Stimulated activated CD4-positive, alpha-beta T cell treated with anti-CD3 and anti-CD28 coated beads, Interleukin-12 subunit alpha, Interleukin-12 subunit beta, amount 100 ng/mL, for 4 hours (primary cell): ENCODE measurements at regions not wholly inside any gene's neighbourhood (a gene's known extent, or its start where the extent isn't known, plus 50 kb on each side); places are given as distances from the start of the nearest gene placed in this dataset.
"Not testable (repeated sequence)": the region's sequence is repeated elsewhere in the genome, so short reads cannot be mapped to it uniquely, and the experiment has no call there.

Experiments
- DNase-seq: peaks from one replicate; pipeline ENCODE4 v3.0.0-alpha.2; 2020

DNA sequence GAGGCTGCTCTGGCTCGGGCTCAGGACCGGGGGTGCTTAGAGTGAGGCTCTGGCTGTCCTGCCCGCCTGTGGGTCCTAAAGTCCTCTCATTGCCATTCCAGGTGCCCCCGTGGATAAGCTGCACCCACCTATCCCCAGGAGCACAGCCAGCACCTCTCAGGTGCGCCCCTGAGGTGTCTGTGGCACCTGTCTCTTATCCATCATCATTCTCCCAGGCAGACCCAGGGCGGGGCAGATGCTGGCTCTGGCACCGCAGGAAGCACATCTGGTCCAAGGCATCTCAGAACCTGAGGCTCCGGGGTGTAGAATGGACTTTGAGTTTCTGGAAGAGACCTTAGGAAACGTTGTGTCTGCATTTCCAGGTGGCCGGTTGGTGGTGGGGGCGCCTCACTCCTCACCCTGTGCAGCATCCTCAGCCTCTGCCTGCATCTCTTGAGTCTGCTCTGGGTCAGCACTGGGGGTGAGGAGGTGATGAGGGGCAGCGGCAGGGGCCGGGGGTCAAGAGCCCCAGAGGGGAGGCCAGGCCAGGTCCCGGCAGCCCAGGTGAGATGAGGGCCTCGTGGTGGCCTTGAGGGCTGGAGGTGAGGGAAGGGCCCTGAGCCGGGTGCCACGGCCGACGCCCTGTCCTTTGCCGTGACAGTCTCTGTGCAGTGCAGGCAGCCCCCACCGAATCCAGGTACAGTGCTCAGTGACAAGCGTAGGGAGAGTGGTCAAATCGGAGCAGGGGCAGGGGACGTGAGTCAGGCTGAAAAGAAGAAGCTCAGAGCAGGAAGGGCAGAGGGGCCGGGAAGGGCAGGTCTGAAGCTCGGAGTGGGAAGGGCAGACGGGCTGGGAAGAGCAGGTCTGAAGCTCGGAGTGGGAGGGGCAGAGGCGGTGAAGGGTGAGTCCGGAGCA lies 173.5 kb downstream of the NPIPB11 start:
- DNase-seq = no peak

DNA sequence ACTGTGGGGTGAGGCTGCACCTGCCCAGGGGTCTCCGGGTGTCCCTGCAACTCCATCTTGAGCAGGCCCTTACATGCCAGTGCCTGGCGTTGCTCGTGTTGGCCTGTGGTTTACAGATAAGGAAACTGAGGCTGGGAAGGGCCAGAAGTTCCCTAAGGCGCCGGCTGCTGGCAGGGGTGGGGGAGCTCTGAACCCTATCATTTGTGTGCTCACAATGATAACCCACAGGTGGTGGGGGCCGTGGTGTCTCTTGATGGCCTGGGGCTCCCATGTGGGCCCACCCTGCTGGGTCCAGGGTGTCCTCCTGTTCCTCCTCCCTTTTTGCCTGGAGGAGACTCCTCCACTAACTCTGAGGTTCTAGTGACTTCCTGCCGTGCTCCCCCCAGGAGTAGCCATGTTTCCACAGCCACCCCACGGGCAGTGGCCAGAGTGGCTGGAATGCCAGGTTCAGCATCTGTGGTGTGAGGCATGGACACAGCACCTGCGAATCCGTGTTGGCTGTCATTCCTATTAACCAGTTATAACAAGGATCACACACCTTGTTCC lies 174.3 kb downstream of the NPIPB11 start:
- DNase-seq = not testable (repeated sequence)

DNA sequence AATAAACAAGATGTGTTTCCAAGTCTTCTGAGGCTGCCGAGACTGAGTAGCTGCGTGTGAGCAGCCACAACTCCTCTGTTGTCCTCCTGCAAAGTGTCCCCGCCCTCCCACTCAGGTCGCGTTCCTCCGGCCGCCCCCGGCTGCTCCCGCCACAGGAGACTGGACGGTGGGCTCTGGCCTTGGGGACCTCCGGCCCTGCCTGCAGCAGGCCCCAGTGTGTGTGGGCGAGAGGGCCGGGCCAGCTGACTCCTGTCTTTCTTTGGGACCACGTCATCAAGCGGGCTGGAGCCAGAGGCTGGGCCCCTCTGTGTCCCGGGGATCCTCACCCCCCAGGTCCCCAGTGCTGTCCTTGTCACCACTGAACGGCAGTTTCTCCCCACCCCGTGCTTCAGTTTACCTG lies 175.3 kb downstream of the NPIPB11 start:
- no peak for DNase-seq

DNA sequence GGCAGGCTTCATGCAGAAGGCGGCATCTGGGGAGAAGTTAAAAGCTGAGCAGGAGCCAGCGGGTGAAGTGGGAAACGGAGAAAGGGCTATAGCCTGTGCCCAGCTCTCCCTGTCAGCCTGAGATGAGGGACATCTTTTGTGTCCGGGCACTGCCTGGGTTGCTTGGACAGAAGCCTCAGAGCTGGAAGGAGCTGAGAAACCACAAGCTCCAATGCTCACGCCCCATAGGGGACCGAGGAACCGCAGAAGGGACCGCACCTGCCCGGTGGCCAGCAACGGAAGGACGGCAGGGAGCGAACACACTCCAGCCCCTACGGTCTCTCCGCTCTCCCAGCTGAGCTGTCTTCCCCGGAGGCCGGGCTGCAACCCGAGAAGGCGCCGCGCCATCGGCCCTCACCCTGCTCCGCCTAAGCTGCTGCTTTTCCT lies 175.8 kb downstream of the NPIPB11 start:
- DNase-seq = no peak

DNA sequence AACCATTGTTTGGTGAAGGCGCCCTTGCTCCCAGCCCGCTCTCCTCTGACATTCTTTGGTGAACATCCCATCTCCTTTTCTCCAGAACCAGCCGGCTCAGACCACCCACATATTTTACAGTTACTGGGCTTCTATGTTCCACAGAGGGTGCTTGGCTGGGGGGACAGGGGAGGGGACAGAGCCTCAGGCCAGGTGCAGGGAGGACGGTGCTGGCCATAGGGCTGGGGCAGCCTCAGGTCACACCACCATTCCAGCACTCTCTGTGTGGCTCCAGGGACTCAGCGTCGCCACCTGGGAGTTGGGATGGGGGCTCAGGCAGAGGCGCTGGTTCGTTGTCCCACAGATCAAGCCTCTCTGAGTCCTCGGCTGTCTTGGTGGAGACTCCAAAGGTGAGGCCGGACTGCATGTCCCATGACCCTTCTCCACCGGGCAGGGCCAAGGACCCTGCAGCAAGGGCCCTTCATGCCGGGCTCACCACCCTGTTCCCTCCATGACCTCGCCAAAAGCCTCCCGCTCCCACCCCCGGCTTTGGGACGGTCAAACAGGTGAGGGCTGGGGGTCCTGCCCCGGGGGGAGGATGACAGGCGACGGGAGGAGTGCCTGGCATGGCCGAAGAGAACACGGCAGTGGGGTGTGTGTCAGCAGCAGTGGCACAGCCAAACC lies 176.4 kb downstream of the NPIPB11 start:
- DNase-seq = not testable (repeated sequence)

DNA sequence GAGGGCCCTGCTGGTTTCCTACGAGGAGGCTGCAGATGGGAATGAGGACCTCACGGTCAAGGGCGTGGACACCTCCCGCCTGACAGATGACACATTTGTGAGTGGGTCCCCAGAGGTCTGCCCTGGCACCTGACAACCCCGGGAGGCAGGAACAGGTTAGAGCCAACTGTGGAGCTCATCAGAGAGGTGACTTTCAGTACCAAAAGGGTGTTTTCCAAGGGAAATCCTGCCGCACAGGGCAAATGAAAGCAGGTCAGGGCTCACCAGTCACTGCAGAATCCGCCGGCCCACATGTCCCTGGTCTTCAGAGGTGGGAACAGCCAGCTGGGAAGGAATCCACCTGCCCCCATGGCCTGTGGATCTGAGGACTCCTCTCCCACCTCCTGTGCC lies 176.9 kb downstream of the NPIPB11 start:
- not testable (repeated sequence) for DNase-seq

DNA sequence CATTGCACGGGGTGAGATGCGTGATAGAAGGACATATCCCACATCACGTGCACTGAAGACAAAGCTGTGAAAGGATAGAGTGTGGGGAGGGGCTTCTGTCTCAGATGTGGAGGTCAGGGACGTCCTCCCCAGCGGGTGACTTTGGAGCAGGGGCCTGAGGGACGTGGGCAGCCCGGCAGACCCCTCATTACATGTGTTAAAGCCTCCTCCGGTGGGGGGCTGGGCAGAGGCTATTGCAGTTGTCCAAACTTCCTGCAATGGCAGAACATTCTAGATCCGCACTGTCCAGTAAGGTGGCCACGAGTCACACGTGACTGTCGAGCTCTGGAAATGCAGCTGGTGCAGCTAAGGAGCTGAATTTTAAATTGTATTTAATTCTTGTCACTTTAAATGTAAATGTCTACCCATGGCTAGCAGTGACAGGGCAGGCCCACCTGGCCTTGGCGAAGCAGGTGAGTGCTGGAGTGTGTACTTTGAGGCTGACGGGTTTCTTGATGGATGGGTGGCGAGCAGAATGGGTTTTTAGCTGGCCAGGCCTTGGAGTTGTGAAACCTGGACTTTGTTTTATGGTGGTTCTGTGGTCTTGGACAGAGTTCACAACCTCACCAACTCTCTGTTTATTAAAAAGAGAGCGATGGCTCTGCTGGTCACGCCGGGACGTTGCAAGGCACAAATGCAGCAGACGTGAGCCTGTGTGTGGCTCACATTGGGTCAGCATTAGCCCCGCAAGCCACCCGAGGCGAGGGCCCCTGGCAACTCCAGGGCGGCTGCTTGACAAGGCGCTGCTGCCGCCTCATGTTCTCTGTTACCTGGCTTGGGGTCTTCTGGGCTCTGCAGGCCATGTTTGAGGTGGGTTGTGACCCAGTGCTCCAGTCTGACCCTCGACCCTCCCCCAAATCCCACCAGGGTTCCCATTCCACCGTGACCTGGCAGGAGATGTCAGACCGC lies 177.6 kb downstream of the NPIPB11 start:
- not testable (repeated sequence) for DNase-seq

DNA sequence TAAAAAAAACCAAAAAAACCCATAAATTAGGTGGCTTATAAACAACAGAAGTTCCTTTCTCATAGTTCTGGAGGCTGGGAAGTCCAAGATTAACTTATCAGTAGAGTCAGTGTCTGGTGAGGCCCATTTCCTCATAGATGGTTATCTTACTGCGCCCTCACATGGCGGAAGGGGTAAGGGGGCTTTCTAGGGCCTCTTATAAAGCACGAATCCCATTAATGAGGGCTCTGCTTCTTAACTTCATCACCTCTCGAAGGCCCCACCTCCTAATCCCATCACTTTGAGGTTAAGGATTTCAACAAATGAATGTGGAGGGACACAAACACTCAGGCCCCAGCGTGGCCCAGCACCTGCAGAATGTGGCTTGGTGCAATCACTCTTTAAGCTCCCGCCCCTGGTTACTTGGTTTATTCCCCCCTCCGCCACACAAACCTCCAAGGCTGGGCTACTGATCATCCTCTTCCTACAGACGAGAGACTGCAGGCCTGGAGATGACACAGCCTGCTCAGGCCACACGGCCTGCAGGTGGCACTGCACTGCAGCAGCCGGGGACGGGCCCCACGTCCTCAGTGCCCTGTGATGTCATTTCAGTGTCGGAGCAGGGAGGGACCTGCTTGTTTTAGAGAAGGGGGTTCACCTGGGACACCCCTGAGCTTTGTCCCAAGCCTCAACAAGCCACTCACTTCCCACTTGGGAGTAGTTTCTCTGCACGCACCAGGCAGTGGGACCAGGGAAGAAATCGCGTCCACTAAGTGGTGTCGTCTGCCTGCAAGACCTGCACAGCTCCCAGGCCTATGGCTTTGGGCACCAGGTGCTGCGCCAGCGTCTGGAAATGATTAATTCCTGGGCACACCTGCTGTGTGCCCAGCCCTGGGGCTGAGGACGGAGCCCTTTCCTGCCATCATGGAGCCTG lies 178.5 kb downstream of the NPIPB11 start:
- peak; percentile 41 for DNase-seq

DNA sequence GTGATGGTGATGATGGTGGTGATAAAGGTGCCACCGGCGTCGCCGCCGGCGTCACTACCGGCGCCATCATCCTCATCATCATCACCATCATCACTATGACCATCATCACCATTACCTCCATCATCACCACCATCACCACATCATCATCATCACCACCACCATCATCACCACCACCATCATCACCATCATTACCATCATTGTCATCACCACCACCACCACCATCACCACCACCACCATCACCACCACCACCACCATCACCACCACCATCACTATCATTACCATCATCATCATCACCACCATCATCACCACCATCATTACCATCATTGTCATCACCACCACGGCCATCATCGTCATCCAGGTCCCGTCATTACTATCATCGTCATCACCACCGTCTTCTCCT lies 179.7 kb downstream of the NPIPB11 start:
- no peak for DNase-seq

DNA sequence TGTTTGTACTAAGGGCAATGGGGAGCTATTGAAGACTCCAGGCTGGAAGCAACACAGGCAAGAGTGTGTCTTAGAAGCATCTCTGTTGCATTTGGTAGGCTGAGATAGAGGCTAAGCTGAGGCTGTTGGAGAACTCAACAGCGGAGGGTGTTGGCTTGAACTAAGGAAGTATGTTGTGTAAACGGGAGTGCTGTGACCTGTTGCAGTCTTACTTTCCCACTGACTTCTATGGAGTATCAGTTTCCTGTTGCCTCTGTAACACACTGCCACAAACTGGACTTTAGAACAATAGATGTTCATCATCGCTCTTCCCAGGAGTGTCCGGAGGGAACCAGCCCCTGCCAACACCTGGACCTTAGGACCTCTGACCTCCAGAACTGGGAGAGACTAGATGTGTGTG lies 181.8 kb downstream of the NPIPB11 start:
- not testable (repeated sequence) for DNase-seq

DNA sequence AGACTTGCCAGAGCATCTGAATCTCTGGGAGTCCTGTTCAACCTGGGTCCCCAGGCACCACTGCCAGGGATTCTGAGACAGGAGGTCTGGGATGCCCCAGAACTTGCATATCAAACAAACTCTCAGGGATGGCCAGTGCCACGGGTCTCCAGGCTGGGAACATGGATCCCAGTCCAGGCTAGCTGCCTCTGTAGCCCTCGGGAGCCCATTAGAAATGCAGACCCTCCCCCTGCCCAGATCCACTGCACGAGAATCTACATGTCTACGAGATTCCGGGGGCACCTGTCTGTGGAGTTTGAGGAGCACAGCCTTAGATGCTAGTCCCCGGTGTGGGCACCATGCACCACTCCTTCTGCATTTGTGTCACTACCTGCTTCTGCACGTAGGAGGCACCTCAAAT lies 183.9 kb downstream of the NPIPB11 start:
- DNase-seq = not testable (repeated sequence)

DNA sequence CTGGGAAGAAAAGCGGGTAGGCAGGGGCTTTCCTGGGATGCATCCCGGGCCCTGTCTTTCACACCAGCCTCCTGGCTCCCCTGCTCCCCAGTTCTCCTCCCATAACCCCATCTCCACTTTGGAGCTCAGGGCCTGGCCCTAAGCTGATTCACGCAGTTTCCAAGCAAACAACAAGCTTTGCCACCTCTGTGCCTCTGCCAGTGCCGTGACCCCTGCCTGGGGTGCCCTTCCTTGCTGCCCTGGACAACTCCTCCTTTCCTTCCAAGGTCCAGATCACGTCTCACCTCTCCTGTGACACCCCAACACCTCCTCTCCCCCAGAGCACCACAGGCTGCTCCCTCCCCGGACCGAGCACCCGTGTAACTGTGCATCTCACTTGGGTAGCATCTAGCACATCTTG lies 184.5 kb downstream of the NPIPB11 start:
- DNase-seq = not testable (repeated sequence)

DNA sequence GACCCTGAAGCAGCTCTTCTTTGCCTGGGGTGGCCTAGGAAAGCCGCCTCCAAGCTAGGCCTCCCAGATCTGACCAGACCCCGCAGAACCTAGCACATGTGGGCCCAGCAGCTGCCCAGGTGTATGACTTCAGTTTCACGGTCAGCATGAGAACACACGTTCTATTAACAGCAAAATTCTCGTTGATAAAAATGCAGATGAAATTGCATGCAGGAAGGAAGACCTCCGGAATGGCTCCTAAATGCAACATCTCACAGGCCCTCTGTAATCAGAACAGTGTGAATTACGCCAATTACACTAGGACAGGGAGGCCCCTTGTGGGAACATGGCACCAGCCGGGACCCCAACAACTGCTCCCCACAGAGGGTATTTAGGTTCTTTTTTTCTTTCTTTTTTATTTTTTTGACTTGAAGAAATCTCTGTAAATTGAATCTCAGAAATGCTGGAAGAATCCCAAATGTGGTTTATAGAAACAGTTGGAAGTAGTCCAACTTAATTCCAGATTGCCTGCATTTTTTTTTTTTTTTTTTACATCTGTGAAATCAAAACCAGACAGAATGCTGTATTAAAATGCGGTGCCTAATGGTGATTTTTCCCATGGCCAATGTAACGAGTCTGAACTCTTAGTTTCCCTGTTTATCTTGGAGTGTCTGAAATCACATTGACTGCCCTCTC lies 185.1 kb downstream of the NPIPB11 start:
- not testable (repeated sequence) for DNase-seq

DNA sequence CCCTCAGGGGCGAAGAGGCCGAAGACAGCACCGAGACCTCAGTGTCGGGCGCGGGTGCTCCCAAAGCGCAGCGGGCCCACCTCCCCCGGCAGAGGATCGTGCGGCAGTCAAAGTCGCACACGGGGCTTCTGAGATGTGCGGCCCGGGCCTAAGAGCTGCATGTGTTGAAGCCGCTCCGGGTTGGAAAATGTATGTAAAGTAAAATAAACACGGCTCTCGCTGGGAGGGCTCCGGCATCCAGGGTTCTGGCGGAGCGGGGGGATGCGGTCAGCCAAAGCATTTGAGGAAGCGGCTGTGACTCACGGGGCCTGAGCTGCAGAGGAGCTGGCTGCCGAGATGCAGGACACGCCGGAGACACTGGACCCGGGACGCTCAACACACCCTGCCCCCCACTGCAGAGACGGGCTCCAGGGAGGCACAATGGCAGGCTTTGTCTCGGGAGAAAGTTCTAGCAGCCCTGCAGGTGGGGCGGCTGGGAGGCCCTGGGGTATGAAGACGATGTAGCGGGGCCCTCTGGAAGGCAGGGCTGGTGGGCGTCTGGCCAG lies 185.8 kb downstream of the NPIPB11 start:
- not testable (repeated sequence) for DNase-seq

DNA sequence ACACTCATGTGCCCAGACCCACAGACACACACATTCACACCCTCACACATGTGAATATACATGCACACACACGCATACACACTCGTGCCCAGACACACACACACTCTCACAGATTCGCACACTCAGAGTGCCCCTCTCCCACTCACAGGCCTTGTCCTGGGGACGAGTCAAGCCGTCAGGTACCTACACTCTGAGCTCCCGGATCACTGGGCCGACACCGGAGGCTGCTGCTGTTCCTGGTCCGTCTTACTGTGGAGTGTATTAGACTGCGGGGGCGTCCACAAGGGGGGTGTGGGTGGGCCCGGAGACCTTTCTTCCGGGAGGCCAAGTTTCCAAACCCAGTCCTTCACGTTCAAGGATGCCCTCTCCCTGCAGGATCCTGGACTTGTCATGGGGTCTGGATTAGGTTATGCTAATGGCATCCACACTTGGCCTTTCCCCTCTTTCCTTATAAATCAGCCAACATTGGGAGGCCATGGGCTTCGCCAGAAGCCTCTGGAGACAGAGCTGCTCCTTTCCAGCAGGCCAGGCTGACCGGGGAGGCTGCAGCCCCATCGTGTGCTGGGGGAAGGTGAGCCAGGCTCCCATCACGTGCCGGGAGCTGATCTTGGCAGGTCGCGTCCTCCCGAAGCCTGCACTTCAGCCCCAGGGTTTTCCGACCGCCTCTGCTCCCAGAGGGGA lies 186.4 kb downstream of the NPIPB11 start:
- not testable (repeated sequence) for DNase-seq

DNA sequence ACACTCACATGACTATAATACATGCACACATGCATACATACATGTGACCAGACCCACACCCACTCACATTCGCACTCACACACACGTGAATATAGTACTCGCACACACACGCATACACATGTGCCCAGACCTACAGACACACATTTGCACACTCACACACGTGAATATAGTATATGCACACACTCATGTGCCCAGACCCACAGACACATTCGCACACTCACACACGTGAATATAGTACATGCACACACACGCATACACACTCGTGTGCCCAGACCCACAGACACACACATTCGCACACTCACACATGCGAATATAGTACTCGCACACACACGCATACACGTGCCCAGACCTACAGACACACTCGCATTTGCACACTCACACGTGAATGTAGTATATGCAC lies 186.9 kb downstream of the NPIPB11 start:
- DNase-seq = not testable (repeated sequence)

DNA sequence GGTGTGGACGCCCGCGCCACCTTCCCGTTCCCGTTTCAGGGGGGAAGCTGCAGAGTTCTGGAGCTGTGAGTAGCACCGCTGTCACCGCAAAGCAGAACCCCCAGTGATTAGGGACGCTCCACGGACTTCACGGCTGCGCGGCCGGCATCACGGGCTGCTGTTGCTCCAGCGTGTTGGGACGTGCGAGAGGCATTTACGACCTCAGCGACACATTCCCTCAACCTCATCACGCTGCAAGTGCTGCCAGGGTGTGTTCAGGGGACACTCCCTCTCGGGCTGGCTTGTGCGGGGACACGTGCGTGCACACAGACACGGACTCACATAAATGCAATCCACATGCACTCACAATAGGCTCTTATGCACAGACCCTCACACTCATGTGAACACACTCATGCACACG lies 187.9 kb downstream of the NPIPB11 start:
- not testable (repeated sequence) for DNase-seq

DNA sequence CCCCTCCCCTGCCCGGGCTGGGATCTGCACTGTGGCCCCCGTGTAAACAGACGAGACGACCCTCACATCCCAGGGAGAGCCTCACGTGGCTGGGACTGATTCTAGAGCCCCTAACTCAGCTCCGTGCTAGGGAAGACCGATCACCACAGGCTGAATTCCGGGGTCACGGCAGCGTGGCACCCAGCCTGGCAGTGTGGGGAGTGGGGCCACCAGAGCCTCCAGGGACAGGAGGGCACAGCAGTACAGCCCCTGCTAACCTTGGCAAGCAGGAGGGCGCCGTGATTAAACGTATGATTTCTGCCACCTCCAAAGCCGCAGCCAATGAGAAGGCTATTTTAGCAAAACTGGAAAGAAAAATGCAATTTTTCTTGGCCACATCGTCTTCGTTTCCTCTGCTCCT lies 188.3 kb downstream of the NPIPB11 start:
- not testable (repeated sequence) for DNase-seq

DNA sequence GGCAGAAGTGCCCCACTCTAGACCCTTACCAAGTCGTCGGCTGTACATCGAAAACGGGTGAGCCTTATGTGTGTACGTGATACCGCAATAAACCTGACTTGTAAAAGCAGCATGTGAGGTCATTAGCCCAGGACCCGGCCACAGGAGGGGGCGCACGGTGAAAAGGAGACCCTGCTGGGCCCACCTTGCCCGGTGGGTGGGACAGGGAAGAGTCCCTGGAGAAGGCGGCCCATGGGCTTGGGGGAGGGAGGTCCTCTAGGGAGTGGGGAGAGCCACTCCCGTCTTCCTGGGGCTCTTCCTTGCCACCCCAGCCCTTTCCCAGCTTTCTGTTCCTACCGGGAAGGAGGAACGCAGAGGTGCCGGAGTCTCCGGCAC lies 188.8 kb downstream of the NPIPB11 start:
- DNase-seq = not testable (repeated sequence)
